HepG2 (cell line): ENCODE measurements at regions not wholly inside any gene's neighbourhood (a gene's known extent, or its start where the extent isn't known, plus 50 kb on each side); places are given as distances from the start of the nearest gene placed in this dataset.

Source experiments
- ATAC-seq: fragments of 200-7000 bp; cut with Tn5 transposase; 3 replicates; pipeline ENCODE4 v1.9.1; 2020; ENCODE audit warnings: mild to moderate bottlenecking, moderate library complexity
- BruUV-seq: library from RNA; stranded (reverse); fragments of 400-500 nt; replicated peaks from 2 replicates; lab custom pipeline; 2021; lab: Mats Ljungman, UMichigan
- CTCF ChIA-PET: fragments of 300-600 bp; formaldehyde crosslinking; extraction: SDS; loops from one replicate; lab custom pipeline; 2021; ENCODE audit warnings: low total read pairs, inconsistent platforms, low intra/inter-chr PET ratio; lab: Yijun Ruan, JAX
- POLR2A ChIA-PET: fragments of 350-600 bp; sonication (Branson Sonifier 250); formaldehyde crosslinking; loops from one replicate; lab custom pipeline; 2020; ENCODE audit warnings: antibody characterized with exemption, inconsistent platforms; lab: Yijun Ruan, JAX
- DNase-seq: peaks from one replicate; pipeline ENCODE4 v3.0.0-alpha.2; 2015; ENCODE audit warnings: low spot score
- FAIRE-seq: peaks from 3 replicates; lab custom pipeline; 2011; peaks lifted over from hg19 to GRCh38; lab: Jason Lieb, UNC
- H2AFZ ChIP-seq: one replicate; pipeline ENCODE4 v1.6.1; 2011; ENCODE audit warnings: low read length, inconsistent platforms
- H3K27ac ChIP-seq: fragments of 300-600 bp; 3 replicates; pipeline ENCODE4 v1.8.0; 2011; ENCODE audit warnings: mixed run types, mild to moderate bottlenecking, mixed read lengths, low read length, inconsistent platforms; ENCODE audit not compliant: insufficient read depth; ENCODE audit errors: extremely low read length
- H3K27me3 ChIP-seq, 2 experiments: fragments of 200-600 bp in 1 of 2; 2 replicates in 1 of 2; 3 replicates in 1 of 2; pipeline versions ENCODE4 v1.6.0 to v1.8.0; 2011; ENCODE audit warnings: low read length in 2 of 2, mild to moderate bottlenecking in 2 of 2, moderate library complexity in 2 of 2, inconsistent platforms in 1 of 2; ENCODE audit not compliant: insufficient read depth in 2 of 2, control insufficient read depth in 1 of 2
- H3K36me3 ChIP-seq, 2 experiments: fragments of 200-600 bp in 1 of 2; replicated peaks in 1 of 2; 2 replicates in 1 of 2; 3 replicates in 1 of 2; pipeline versions ENCODE4 v1.5.1 to v1.8.0; 2011; ENCODE audit warnings: low read length in 2 of 2, inconsistent platforms in 1 of 2; ENCODE audit not compliant: insufficient read depth in 2 of 2, control insufficient read depth in 1 of 2
- H3K4me1 ChIP-seq: 2 replicates; pipeline ENCODE4 v1.5.1; 2012; ENCODE audit warnings: low read length, inconsistent platforms; ENCODE audit not compliant: insufficient read depth
- H3K4me2 ChIP-seq: 2 replicates; pipeline ENCODE4 v1.6.0; 2011; ENCODE audit warnings: low read depth, low read length, inconsistent platforms
- H3K4me3 ChIP-seq, 3 experiments: fragments of 200-600 bp in 1 of 3; sonication (generic), shearing (Covaris generic) in 1 of 3; replicated peaks in 1 of 3; 2 replicates each; pipeline ENCODE4 v1.5.1; 2011 to 2016; ENCODE audit warnings: low read length in 3 of 3, inconsistent platforms in 2 of 3, low read depth in 2 of 3, mild to moderate bottlenecking in 2 of 3, control low read depth in 1 of 3, mixed read lengths in 1 of 3; ENCODE audit not compliant: insufficient read depth in 1 of 3
- H3K79me2 ChIP-seq: one replicate; pipeline ENCODE4 v1.6.1; 2011; ENCODE audit warnings: low read length, inconsistent platforms; ENCODE audit not compliant: insufficient read depth
- H3K9ac ChIP-seq: 2 replicates; pipeline ENCODE4 v1.6.0; 2011; ENCODE audit warnings: mild to moderate bottlenecking, low read depth, low read length, inconsistent platforms; ENCODE audit not compliant: insufficient read depth
- H3K9me3 ChIP-seq: 2 replicates; pipeline ENCODE4 v1.5.1; 2012; ENCODE audit warnings: mild to moderate bottlenecking, low read length
- H4K20me1 ChIP-seq: 2 replicates; pipeline ENCODE4 v1.6.0; 2011; ENCODE audit warnings: inconsistent platforms, mild to moderate bottlenecking, low read length, moderate library complexity; ENCODE audit not compliant: insufficient read depth
- ASH2L ChIP-seq: fragments of 300-600, 200-600 bp; sonication (generic); IDR thresholded peaks from 2 replicates; pipeline ENCODE4 v1.7.0; 2017; ENCODE audit warnings: low read depth, mild to moderate bottlenecking, moderate library complexity, mixed read lengths, low read length; ENCODE audit not compliant: insufficient read length
- ATF7-NPFF ChIP-seq: sonication (generic); formaldehyde crosslinking; IDR thresholded peaks from 2 replicates; pipeline ENCODE4 v1.8.1; 2023; ENCODE audit warnings: mild to moderate bottlenecking, low read depth, missing genetic modification reagents, moderate library complexity
- ELF4 ChIP-seq: sonication (generic); formaldehyde crosslinking; IDR thresholded peaks from 2 replicates; pipeline ENCODE4 v1.5.0; 2020; ENCODE audit warnings: missing genetic modification reagents, mild to moderate bottlenecking, moderate library complexity, borderline replicate concordance
- HIC2 ChIP-seq: sonication (generic); formaldehyde crosslinking; IDR thresholded peaks from 2 replicates; pipeline ENCODE4 v1.9.0; 2022; ENCODE audit warnings: low read depth, missing genetic modification reagents
- HOXA7 ChIP-seq: sonication (generic); formaldehyde crosslinking; IDR thresholded peaks from 2 replicates; pipeline ENCODE4 v1.8.1; 2022; ENCODE audit warnings: mild to moderate bottlenecking, missing genetic modification reagents, moderate library complexity
- IRF2 ChIP-seq: IDR thresholded peaks from 2 replicates; pipeline ENCODE4 v1.6.1; 2018; ENCODE audit warnings: missing genetic modification reagents, missing compliant biosample characterization
- KDM3A ChIP-seq: IDR thresholded peaks from 2 replicates; pipeline ENCODE4 v1.6.1; 2018; ENCODE audit warnings: low read depth, missing compliant biosample characterization
- NCOR1 ChIP-seq: fragments of 200-600 bp; sonication (generic); IDR thresholded peaks from 2 replicates; pipeline ENCODE4 v1.7.0; 2017; ENCODE audit warnings: antibody characterized with exemption, low read length, borderline replicate concordance
- PPARG ChIP-seq: conservative IDR thresholded peaks from 2 replicates; pipeline ENCODE4 v1.6.1; 2016; ENCODE audit warnings: missing biosample characterization, missing genetic modification reagents
- RORA ChIP-seq: sonication (generic); formaldehyde crosslinking; IDR thresholded peaks from 2 replicates; pipeline ENCODE4 v1.5.0; 2020; ENCODE audit warnings: mild to moderate bottlenecking, missing genetic modification reagents, moderate library complexity
- STAG1 ChIP-seq: sonication (generic); formaldehyde crosslinking; IDR thresholded peaks from 2 replicates; pipeline ENCODE4 v1.4.0; 2020; ENCODE audit warnings: missing genetic modification reagents
- ZNF431 ChIP-seq: sonication (generic); formaldehyde crosslinking; IDR thresholded peaks from 2 replicates; pipeline ENCODE4 v1.9.0; 2022; ENCODE audit warnings: missing genetic modification reagents, low read depth, mild to moderate bottlenecking, borderline replicate concordance
- ZNF552 ChIP-seq: sonication (generic); formaldehyde crosslinking; IDR thresholded peaks from 2 replicates; pipeline ENCODE4 v1.9.0; 2022; ENCODE audit warnings: missing genetic modification reagents, mild to moderate bottlenecking, borderline replicate concordance
- WGBS: methylation state at CpG from one replicate; pipeline ENCODE4 v1.1.6; 2017; ENCODE audit warnings: low lambda C conversion rate; 5-methylcytosine and 5-hydroxymethylcytosine counted together
- in situ Hi-C: cut with HindIII; loops from 2 replicates; pipeline ENCODE4 v1.10.0; 2017; ENCODE audit warnings: low pct_unique_long_range_greater_than_20kb; ENCODE audit not compliant: extremely low pct_ligation_motif_present
- intact Hi-C: fragments of 100-400 bp; cut with micrococcal nuclease; formaldehyde crosslinking; loops from one replicate; pipeline ENCODE4 v1.10.0; 2022; ENCODE audit not compliant: unreplicated experiment

GRCh38 chr2:8424997-8425900 lies 256.6 kb upstream of the ID2 start (continued):
- no peak for TF ChIP-seq ASH2L
- TF ChIP-seq, all 625 proteins: peak for 0

- in situ Hi-C loops = no loop called here
- Histone ChIP-seq H3K27ac (no peak overlapping the region), H3K9me3 (no peaks in the 10 kb centered on the region), H3K4me2 (no peak overlapping the region), H3K36me3 (no peaks in the 10 kb centered on the region), H3K27me3 (no peaks in the 10 kb centered on the region), H2AFZ (no peak overlapping the region), H3K9ac (no peak overlapping the region), H3K4me3 (no peak overlapping the region), H4K20me1 (no peaks in the 10 kb centered on the region), H3K79me2 (no peaks in the 10 kb centered on the region), H3K4me1 (no peaks in the 10 kb centered on the region)
- no peak for DNase-seq
- FAIRE-seq = no peak
- CTCF ChIA-PET = no interaction called here
- intact Hi-C loops = no loop called here
- no peak for ATAC-seq
- 57% methylated on average over 10 of the region's 10 CpGs for WGBS
- BruUV-seq = no TSS peak
- TF ChIP-seq ATF7-NPFF (CRISPR knock-in tag) = no peak
- no peak for TF ChIP-seq KDM3A (CRISPR knock-in tag)
- TF ChIP-seq PPARG (CRISPR knock-in tag) = no peak
- TF ChIP-seq ELF4 (CRISPR knock-in tag) = no peak
- TF ChIP-seq HIC2 (CRISPR knock-in tag) = no peak
- TF ChIP-seq ZNF431 (CRISPR knock-in tag) = no peak
- no peak for TF ChIP-seq STAG1 (CRISPR knock-in tag)
- TF ChIP-seq RORA (CRISPR knock-in tag) = no peak
- TF ChIP-seq NCOR1 = no peak
- no peak for TF ChIP-seq IRF2 (CRISPR knock-in tag)
- TF ChIP-seq ZNF552 (CRISPR knock-in tag) = no peak
- no peak for TF ChIP-seq HOXA7
- POLR2A ChIA-PET = no interaction called here
Observed at GRCh38 chr2:8426550-8426949, 255.3 kb upstream of the ID2 start.
